ENCODE measurements at regions not wholly inside any gene's neighbourhood (a gene's known extent, or its start where the extent isn't known, plus 50 kb on each side); places are given as distances from the start of the nearest gene placed in this dataset.
"Not testable (repeated sequence)": the region's sequence is repeated elsewhere in the genome, so short reads cannot be mapped to it uniquely, and the experiment has no call there.

GRCh38 chrX:124426288-124427169 lies 80.2 kb downstream of the SH2D1A start:
- Mint-ChIP-seq H3K27ac (no peak overlapping the region), H3K4me1 (no peaks in the 10 kb centered on the region), H3K4me3 (no peak overlapping the region), H3K9me3 (peaks cover 5% of the 10 kb centered on the region), H3K36me3 (ENCODE audit: low read depth) (no peaks in the 10 kb centered on the region), H3K27me3 (no peaks in the 10 kb centered on the region)
- no peak for DNase-seq
- ChIA-PET CTCF (interaction anchor here (0.9 to 1.2 kb wide), 2 partner anchors 10 to 33 kb away, joined by 3 to 6 read pairs; no protein-coding TSS in a partner anchor), POLR2A (no interaction called here)

DNA sequence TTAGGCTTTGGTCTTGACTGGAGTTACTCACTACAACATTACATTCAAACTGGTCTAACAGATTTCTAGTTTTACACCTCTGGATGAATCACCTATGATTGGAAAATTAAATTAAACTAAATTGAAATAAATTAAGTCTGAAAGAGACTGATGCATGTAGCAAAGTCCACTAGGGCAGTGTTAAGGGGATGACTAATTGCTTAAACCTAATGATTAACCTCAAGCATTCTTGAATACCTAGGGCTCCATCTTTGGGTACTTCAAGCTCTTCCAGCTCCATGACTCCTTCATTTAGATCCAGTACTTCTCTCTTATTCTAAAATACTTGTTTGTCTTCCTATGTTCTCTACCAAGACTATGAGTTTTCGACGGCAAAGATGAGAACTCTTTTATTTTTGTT lies 86.8 kb downstream of the SH2D1A start:
- H3K36me3 Mint-ChIP-seq (ENCODE audit: low read depth), result no peaks in the 10 kb centered on the region
- POLR2A ChIA-PET, result no interaction called here
- H3K9me3 Mint-ChIP-seq, result no peaks in the 10 kb centered on the region
- H3K27ac Mint-ChIP-seq, result no peak overlapping the region
- H3K27me3 Mint-ChIP-seq, result no peaks in the 10 kb centered on the region
- no peaks in the 10 kb centered on the region for H3K4me1 Mint-ChIP-seq
- DNase-seq, result no peak
- CTCF ChIA-PET, result no interaction called here
- H3K4me3 Mint-ChIP-seq, result no peak overlapping the region

- H3K36me3 Mint-ChIP-seq (ENCODE audit: low read depth), result no peaks in the 10 kb centered on the region
- no peaks in the 10 kb centered on the region for H3K27me3 Mint-ChIP-seq
- H3K4me3 Mint-ChIP-seq, result no peak overlapping the region
- H3K4me1 Mint-ChIP-seq, result no peaks in the 10 kb centered on the region
- H3K9me3 Mint-ChIP-seq, result no peaks in the 10 kb centered on the region
- no peak overlapping the region for H3K27ac Mint-ChIP-seq
- ChIA-PET CTCF (interaction anchor here (0.6 to 1.4 kb wide), 3 partner anchors 9 to 25 kb away, joined by 3 read pairs; no protein-coding TSS in a partner anchor), POLR2A (no interaction called here)
- no peak for DNase-seq
Measured at GRCh38 chrX:124435616-124436015, 89.3 kb downstream of the SH2D1A start.

DNA sequence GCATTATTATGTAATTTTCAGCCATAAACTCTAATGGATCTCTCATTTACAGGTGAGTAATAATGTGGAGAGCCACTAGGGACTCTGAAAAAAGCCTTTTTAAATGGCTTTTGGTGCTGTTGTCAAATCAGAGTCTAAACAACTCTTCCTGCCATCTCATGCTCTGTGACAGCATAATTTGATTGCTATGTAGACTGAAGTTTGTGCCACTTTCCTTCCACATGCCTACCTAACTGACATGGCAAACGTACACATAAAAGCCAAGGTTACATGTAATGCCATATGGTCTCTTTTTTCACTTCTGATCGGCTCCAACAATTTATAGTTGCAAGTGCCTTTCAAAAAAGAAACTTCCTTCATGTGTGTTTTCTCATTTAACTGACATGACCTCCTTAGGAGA lies 94.3 kb downstream of the SH2D1A start:
- DNase-seq, result no peak
- Mint-ChIP-seq H3K27ac (no peak overlapping the region), H3K4me3 (no peak overlapping the region), H3K36me3 (ENCODE audit: low read depth) (peaks cover 2% of the 10 kb centered on the region), H3K27me3 (no peaks in the 10 kb centered on the region), H3K9me3 (peaks cover 8% of the 10 kb centered on the region), H3K4me1 (peaks cover 20% of the 10 kb centered on the region)
- ChIA-PET CTCF (no interaction called here), POLR2A (no interaction called here)

DNA sequence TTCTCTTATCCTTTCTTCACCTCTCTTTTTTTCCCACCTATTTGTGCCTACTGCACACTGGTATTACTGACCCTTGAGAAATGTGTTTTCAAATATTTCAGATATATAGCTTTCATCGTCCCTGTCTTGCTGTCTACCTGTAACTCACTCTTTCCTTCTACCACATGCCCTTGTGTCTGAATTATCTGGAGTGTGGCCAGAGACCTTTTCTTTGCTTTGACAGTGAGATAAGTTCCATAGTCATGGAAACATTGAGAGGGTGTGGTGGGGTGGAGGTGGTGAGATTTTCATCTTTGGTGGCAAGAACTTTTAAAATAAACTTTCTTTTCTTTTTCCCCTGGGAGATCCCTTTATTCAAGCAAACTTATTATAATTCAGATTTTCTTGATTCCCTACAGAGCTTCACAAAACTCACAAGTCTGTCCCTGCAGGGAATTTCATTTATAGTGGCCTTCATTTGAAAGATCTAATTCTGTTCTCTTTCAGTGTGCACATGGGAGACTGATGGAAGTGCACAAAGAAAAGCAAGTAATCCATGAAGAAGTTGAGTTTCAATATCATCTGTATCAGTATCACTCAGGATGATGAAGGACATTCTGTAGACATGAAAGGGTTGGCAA lies 95.7 kb downstream of the SH2D1A start:
- Mint-ChIP-seq H3K4me1 (peaks cover 20% of the 10 kb centered on the region), H3K4me3 (no peak overlapping the region), H3K9me3 (peaks cover 8% of the 10 kb centered on the region), H3K36me3 (ENCODE audit: low read depth) (peaks cover 2% of the 10 kb centered on the region), H3K27me3 (no peaks in the 10 kb centered on the region), H3K27ac (peak overlapping the region; percentile 54)
- ChIA-PET POLR2A (no interaction called here), CTCF (interaction anchor here (0.6 kb wide), 1 partner anchor 12 kb away, joined by 3 read pairs; no protein-coding TSS in a partner anchor)
- DNase-seq, result no peak

- H3K4me1 Mint-ChIP-seq, result no peaks in the 10 kb centered on the region
- H3K27ac Mint-ChIP-seq, result no peak overlapping the region
- H3K36me3 Mint-ChIP-seq (ENCODE audit: low read depth), result peaks cover 2% of the 10 kb centered on the region
Measured at GRCh38 chrX:124455966-124456365, 109.6 kb downstream of the SH2D1A start.

GRCh38 chrX:124459851-124460250 lies 113.5 kb downstream of the SH2D1A start:
- H3K27me3 Mint-ChIP-seq; H3K27ac Mint-ChIP-seq; DNase-seq; H3K9me3 Mint-ChIP-seq; H3K4me3 Mint-ChIP-seq; CTCF ChIA-PET; H3K4me1 Mint-ChIP-seq; H3K36me3 Mint-ChIP-seq (ENCODE audit: low read depth); POLR2A ChIA-PET: not testable (repeated sequence)

More at GRCh38 chrX:124455966-124456365, 109.6 kb downstream of the SH2D1A start:
- CTCF ChIA-PET, result interaction anchor here (1.1 to 1.3 kb wide), 2 partner anchors 9 to 14 kb away, joined by 3 to 4 read pairs; no protein-coding TSS in a partner anchor
- no peak for DNase-seq
- POLR2A ChIA-PET, result no interaction called here
- Mint-ChIP-seq H3K9me3 (no peaks in the 10 kb centered on the region), H3K4me3 (no peak overlapping the region), H3K27me3 (no peaks in the 10 kb centered on the region)

DNA sequence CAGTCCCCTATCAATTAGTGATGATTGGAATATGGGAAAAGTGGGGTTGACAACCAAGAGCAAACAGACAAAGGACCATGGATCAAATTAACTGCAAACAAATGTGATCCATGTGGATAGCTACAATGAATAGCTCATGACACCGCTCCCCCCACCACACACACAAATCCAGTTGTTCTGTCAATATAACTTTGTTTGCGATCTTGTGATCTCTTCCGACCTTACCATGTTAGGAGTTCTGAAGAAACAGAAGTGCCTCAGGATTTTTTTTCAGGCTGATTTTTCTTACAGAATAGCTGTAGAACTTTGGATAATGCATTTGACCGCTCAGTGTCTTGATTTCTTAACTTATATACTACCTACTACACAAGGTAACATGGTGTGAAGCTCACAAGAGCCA lies 116.6 kb downstream of the SH2D1A start:
- Mint-ChIP-seq H3K36me3 (ENCODE audit: low read depth) (no peaks in the 10 kb centered on the region), H3K4me3 (no peak overlapping the region), H3K9me3 (no peaks in the 10 kb centered on the region), H3K4me1 (no peaks in the 10 kb centered on the region), H3K27me3 (no peaks in the 10 kb centered on the region), H3K27ac (no peak overlapping the region)
- DNase-seq, result no peak
- ChIA-PET POLR2A (no interaction called here), CTCF (interaction anchor here (0.7 kb wide), 1 partner anchor 16 kb away, joined by 3 read pairs; no protein-coding TSS in a partner anchor)

- DNase-seq, result no peak
- H3K4me3 Mint-ChIP-seq, result no peak overlapping the region
- ChIA-PET CTCF (interaction anchor here (0.6 kb wide), 1 partner anchor 115 kb away, joined by 3 read pairs; no protein-coding TSS in a partner anchor), POLR2A (no interaction called here)
- no peak overlapping the region for H3K27ac Mint-ChIP-seq
- H3K36me3 Mint-ChIP-seq (ENCODE audit: low read depth), result no peaks in the 10 kb centered on the region
- H3K9me3 Mint-ChIP-seq, result no peaks in the 10 kb centered on the region
- H3K27me3 Mint-ChIP-seq, result no peaks in the 10 kb centered on the region
- H3K4me1 Mint-ChIP-seq, result no peaks in the 10 kb centered on the region
Measured at GRCh38 chrX:124467202-124467601, 120.8 kb downstream of the SH2D1A start.

DNA sequence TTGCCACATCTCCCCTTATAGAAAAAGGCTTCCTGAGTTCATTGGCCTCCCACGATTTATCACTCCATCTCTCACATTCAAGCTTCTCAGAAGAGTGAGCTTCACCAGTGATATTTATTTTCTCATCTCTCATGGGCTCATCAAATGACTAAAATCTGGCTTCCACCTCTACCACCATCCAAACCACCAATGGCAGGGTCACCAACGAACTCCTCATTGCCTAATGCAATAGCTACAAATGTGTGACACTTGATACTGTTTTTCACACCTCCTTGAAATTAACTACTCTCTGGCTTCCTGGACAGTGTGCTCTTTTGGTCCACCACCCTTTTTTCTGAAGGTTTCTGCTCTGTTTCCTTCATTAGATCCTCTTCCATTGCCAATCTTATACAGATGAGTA lies 129.0 kb downstream of the SH2D1A start:
- H3K9me3 Mint-ChIP-seq, result no peaks in the 10 kb centered on the region

DNA sequence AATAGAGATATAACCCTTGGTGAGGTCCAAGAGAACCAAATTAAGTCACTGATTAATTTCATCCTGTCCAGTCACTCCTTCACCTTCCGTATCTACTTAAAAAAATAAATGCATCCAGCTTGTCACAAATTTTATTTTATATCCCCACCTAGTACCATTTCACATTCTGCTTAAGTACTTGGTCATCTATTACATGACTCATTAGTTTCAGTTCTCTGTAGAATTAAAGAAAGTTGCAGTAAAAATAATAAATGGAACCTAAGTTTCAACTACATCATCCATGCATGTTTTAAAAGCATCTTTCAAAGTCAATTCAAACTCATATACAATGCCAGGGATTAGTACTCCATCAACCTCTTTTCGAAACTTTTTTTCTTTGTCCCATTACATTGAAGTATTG lies 130.2 kb downstream of the SH2D1A start:
- Mint-ChIP-seq H3K9me3 (no peaks in the 10 kb centered on the region), H3K4me3 (no peak overlapping the region), H3K36me3 (ENCODE audit: low read depth) (no peaks in the 10 kb centered on the region), H3K27me3 (no peaks in the 10 kb centered on the region), H3K4me1 (no peaks in the 10 kb centered on the region), H3K27ac (no peak overlapping the region)
- DNase-seq, result no peak
- ChIA-PET CTCF (no interaction called here), POLR2A (no interaction called here)

More for the DNA sequence above, 129.0 kb downstream of the SH2D1A start:
- Mint-ChIP-seq H3K27me3 (no peaks in the 10 kb centered on the region), H3K27ac (no peak overlapping the region), H3K4me1 (no peaks in the 10 kb centered on the region), H3K36me3 (ENCODE audit: low read depth) (no peaks in the 10 kb centered on the region), H3K4me3 (no peak overlapping the region)
- no peak for DNase-seq
- ChIA-PET POLR2A (no interaction called here), CTCF (interaction anchor here (0.6 kb wide), 1 partner anchor 292 kb away, joined by 3 read pairs; no protein-coding TSS in a partner anchor)

DNA sequence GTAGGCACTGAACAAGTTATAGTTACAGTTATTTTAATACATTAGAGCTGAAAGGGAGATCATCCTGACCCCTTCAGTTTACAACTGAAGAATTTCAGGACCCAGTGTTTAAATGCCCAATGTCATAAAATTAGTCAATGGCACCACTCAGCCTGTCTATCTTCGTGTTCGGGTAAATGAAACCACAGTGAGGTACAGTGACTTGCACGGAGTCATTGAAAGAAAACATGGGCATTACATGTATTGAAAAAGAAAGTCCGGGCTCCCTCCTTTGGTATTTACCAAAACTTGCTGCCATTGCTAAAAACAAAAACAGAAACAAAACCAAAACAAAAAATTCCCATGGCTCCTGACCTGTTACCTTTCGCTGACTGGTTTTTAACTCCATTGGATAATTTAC lies 131.7 kb downstream of the SH2D1A start:
- H3K27ac Mint-ChIP-seq, result no peak overlapping the region

GRCh38 chrX:124488412-124489161 lies 142.2 kb downstream of the SH2D1A start:
- no peaks in the 10 kb centered on the region for H3K27me3 Mint-ChIP-seq
- no peaks in the 10 kb centered on the region for H3K36me3 Mint-ChIP-seq (ENCODE audit: low read depth)
- ChIA-PET CTCF (no interaction called here), POLR2A (no interaction called here)
- H3K4me1 Mint-ChIP-seq, result no peaks in the 10 kb centered on the region
- no peaks in the 10 kb centered on the region for H3K9me3 Mint-ChIP-seq
- DNase-seq, result no peak
- H3K4me3 Mint-ChIP-seq, result no peak overlapping the region
- no peak overlapping the region for H3K27ac Mint-ChIP-seq

More for the DNA sequence above, 131.7 kb downstream of the SH2D1A start:
- H3K27me3 Mint-ChIP-seq, result no peaks in the 10 kb centered on the region
- H3K4me3 Mint-ChIP-seq, result no peak overlapping the region
- no peaks in the 10 kb centered on the region for H3K9me3 Mint-ChIP-seq
- ChIA-PET POLR2A (no interaction called here), CTCF (interaction anchor here (1.0 kb wide), 1 partner anchor 15 kb away, joined by 3 read pairs; no protein-coding TSS in a partner anchor)
- no peak for DNase-seq
- H3K4me1 Mint-ChIP-seq, result no peaks in the 10 kb centered on the region
- H3K36me3 Mint-ChIP-seq (ENCODE audit: low read depth), result no peaks in the 10 kb centered on the region

All from activated CD4-positive, alpha-beta T cell treated with anti-CD3 and anti-CD28 coated beads, Interleukin-2, amount 10 ng/mL, durations not matched to agents 7 days and 5 days (primary cell).